IMR-90 (cell line): ENCODE measurements at regions not wholly inside any gene's neighbourhood (a gene's known extent, or its start where the extent isn't known, plus 50 kb on each side); places are given as distances from the start of the nearest gene placed in this dataset.

Experiments
- ATAC-seq: fragments of 200-7000 bp; cut with Tn5 transposase; 2 replicates; pipeline ENCODE4 v1.9.1; 2020; ENCODE audit warnings: low read depth, mild to moderate bottlenecking, moderate library complexity
- BruUV-seq: library from RNA; stranded (reverse); fragments of 400-500 nt; replicated peaks from 2 replicates; lab custom pipeline; 2021; lab: Mats Ljungman, UMichigan
- CTCF ChIA-PET: fragments of 300-600 bp; formaldehyde crosslinking; extraction: SDS; loops from one replicate; lab custom pipeline; 2021; ENCODE audit warnings: antibody characterized with exemption; lab: Yijun Ruan, JAX
- POLR2A ChIA-PET: fragments of 300-600 bp; sonication (Branson Sonifier 250); formaldehyde crosslinking; loops from one replicate; lab custom pipeline; 2022; ENCODE audit warnings: antibody characterized with exemption; ENCODE audit not compliant: unreplicated experiment; lab: Charles Lee
- DNase-seq: peaks from one replicate; pipeline ENCODE4 v3.0.0; 2013
- H2AFZ ChIP-seq: replicated peaks from 2 replicates; pipeline ENCODE3; 2013; ENCODE audit warnings: low read length, mild to moderate bottlenecking; ENCODE audit not compliant: poor library complexity
- H2AK5ac ChIP-seq: 2 replicates; pipeline ENCODE4 v1.6.1; 2013; ENCODE audit warnings: low read depth, low read length, inconsistent platforms
- H2AK9ac ChIP-seq: replicated peaks from 2 replicates; pipeline ENCODE3; 2013; ENCODE audit warnings: mild to moderate bottlenecking, low read depth, low read length, moderate library complexity; ENCODE audit not compliant: poor library complexity
- H2BK120ac ChIP-seq: 2 replicates; pipeline ENCODE4 v1.6.1; 2013; ENCODE audit warnings: low read depth, low read length, inconsistent platforms
- H2BK15ac ChIP-seq: 3 replicates; pipeline ENCODE4 v1.6.1; 2013; ENCODE audit warnings: low read depth, low read length, inconsistent platforms
- H2BK20ac ChIP-seq: 2 replicates; pipeline ENCODE4 v1.6.1; 2013; ENCODE audit warnings: low read depth, mild to moderate bottlenecking, inconsistent platforms, low read length, moderate library complexity
- H2BK5ac ChIP-seq: 2 replicates; pipeline ENCODE4 v1.6.1; 2013; ENCODE audit warnings: mild to moderate bottlenecking, low read depth, low read length, inconsistent platforms; ENCODE audit not compliant: poor library complexity, severe bottlenecking
- H3K14ac ChIP-seq: replicated peaks from 2 replicates; pipeline ENCODE4 v1.6.1; 2013; ENCODE audit warnings: low read depth, low read length, inconsistent platforms
- H3K18ac ChIP-seq: 2 replicates; pipeline ENCODE4 v1.6.1; 2013; ENCODE audit warnings: low read depth, low read length, control low read depth
- H3K23ac ChIP-seq: 2 replicates; pipeline ENCODE4 v1.6.1; 2013; ENCODE audit warnings: low read depth, low read length, inconsistent platforms
- H3K27ac ChIP-seq: 2 replicates; pipeline ENCODE4 v1.5.1; 2013; ENCODE audit warnings: mild to moderate bottlenecking, control low read depth, low read length; ENCODE audit not compliant: insufficient read depth
- H3K27me3 ChIP-seq: 2 replicates; pipeline ENCODE4 v1.6.1; 2013; ENCODE audit warnings: low read length; ENCODE audit not compliant: control insufficient read depth, insufficient read depth
- H3K36me3 ChIP-seq: 2 replicates; pipeline ENCODE4 v1.6.1; 2013; ENCODE audit warnings: low read length, mixed read lengths; ENCODE audit not compliant: control insufficient read depth, insufficient read depth
- H3K4ac ChIP-seq: 2 replicates; pipeline ENCODE4 v1.6.1; 2013; ENCODE audit warnings: low read depth, low read length, inconsistent platforms
- H3K4me1 ChIP-seq: 2 replicates; pipeline ENCODE4 v1.6.1; 2013; ENCODE audit warnings: low read length, mixed read lengths; ENCODE audit not compliant: control insufficient read depth, insufficient read depth
- H3K4me2 ChIP-seq: 2 replicates; pipeline ENCODE4 v1.6.1; 2013; ENCODE audit warnings: low read depth, mild to moderate bottlenecking, control low read depth, low read length, moderate library complexity
- H3K4me3 ChIP-seq: 2 replicates; pipeline ENCODE4 v1.5.1; 2013; ENCODE audit warnings: low read depth, mild to moderate bottlenecking, control low read depth, low read length, moderate library complexity; ENCODE audit not compliant: insufficient read depth
- H3K56ac ChIP-seq: 2 replicates; pipeline ENCODE4 v1.6.1; 2013; ENCODE audit warnings: low read length, inconsistent platforms; ENCODE audit not compliant: insufficient read depth; ENCODE audit errors: extremely low read depth
- H3K79me1 ChIP-seq, 2 experiments: 2 replicates each; pipeline ENCODE4 v1.6.1; 2013; ENCODE audit warnings: low read length in 2 of 2, inconsistent platforms in 1 of 2, low read depth in 1 of 2
- H3K9ac ChIP-seq: 2 replicates; pipeline ENCODE4 v1.6.1; 2013; ENCODE audit warnings: low read depth, low read length, control low read depth
- H3K9me1 ChIP-seq: 2 replicates; pipeline ENCODE4 v1.6.1; 2013; ENCODE audit warnings: low read length, inconsistent platforms; ENCODE audit not compliant: insufficient read depth
- H3K9me3 ChIP-seq: 2 replicates; pipeline ENCODE4 v1.6.1; 2013; ENCODE audit warnings: low read length; ENCODE audit not compliant: control insufficient read depth, insufficient read depth
- H4K20me1 ChIP-seq: 2 replicates; pipeline ENCODE4 v1.6.1; 2013; ENCODE audit warnings: low read length, inconsistent platforms; ENCODE audit not compliant: insufficient read depth
- H4K5ac ChIP-seq: 2 replicates; pipeline ENCODE4 v1.6.1; 2013; ENCODE audit warnings: mild to moderate bottlenecking, low read depth, low read length, control low read depth
- H4K8ac ChIP-seq, 2 experiments: 2 replicates each; pipeline ENCODE4 v1.6.1; 2013; ENCODE audit warnings: low read depth in 2 of 2, low read length in 2 of 2, control low read depth in 1 of 2, inconsistent platforms in 1 of 2
- H4K91ac ChIP-seq: 2 replicates; pipeline ENCODE4 v1.6.1; 2013; ENCODE audit warnings: low read depth, low read length, inconsistent platforms; ENCODE audit not compliant: insufficient read depth
- BHLHE40 ChIP-seq: fragments of 150-350 bp; IDR thresholded peaks from 2 replicates; pipeline ENCODE4 v1.6.1; 2016; ENCODE audit warnings: mild to moderate bottlenecking, low read depth, low read length
- FOS ChIP-seq: fragments of 150-350 bp; IDR thresholded peaks from 2 replicates; pipeline ENCODE4 v1.6.1; 2016; ENCODE audit warnings: low read depth, low read length
- MAZ ChIP-seq: IDR thresholded peaks from 2 replicates; pipeline ENCODE4 v1.6.1; 2012; ENCODE audit warnings: low read depth, mild to moderate bottlenecking, low read length, improper control_type of control experiment, moderate library complexity, borderline replicate concordance
- MXI1 ChIP-seq: IDR thresholded peaks from 2 replicates; pipeline ENCODE4 v1.6.1; 2012; ENCODE audit warnings: low read depth, mild to moderate bottlenecking, low read length, moderate library complexity, borderline replicate concordance
- NFE2L2 ChIP-seq: fragments of 150-350 bp; IDR thresholded peaks from 2 replicates; pipeline ENCODE4 v1.6.1; 2016; ENCODE audit warnings: low read depth, mild to moderate bottlenecking, low read length
- RAD21 ChIP-seq: IDR thresholded peaks from 2 replicates; pipeline ENCODE4 v1.6.1; 2012; ENCODE audit warnings: low read length, improper control_type of control experiment
- WGBS, 2 experiments: methylation state at CpG; one replicate each; pipeline versions ENCODE4 v1.1.5 to v1.1.7; 2013; ENCODE audit warnings: missing lambda C conversion rate in 2 of 2; ENCODE audit not compliant: insufficient read length in 1 of 2; ENCODE audit errors: extremely low coverage in 2 of 2; 5-methylcytosine and 5-hydroxymethylcytosine counted together
- dilution Hi-C: fragments of 300-500 bp; cut with HindIII; formaldehyde crosslinking; loops from one replicate; pipeline ENCODE4 v1.14.3; 2018; ENCODE audit warnings: low sequenced_read_pairs; ENCODE audit not compliant: unreplicated experiment
- in situ Hi-C: fragments of 300-500 bp; cut with MboI; formaldehyde crosslinking; loops from 3 replicates; pipeline ENCODE4 v1.14.3; 2019; ENCODE audit warnings: low sequenced_read_pairs, inconsistent platforms, mixed read lengths
- intact Hi-C: fragments of 100-400 bp; cut with micrococcal nuclease; formaldehyde crosslinking; loops from 2 replicates; pipeline ENCODE4 v1.10.0; 2022
- TF ChIP-seq, protein P1 (sequence below): fragments of 150-350 bp; IDR thresholded peaks from 2 replicates; pipeline ENCODE4 v1.6.1; 2016; ENCODE audit warnings: low read depth, mild to moderate bottlenecking, low read length, moderate library complexity, borderline replicate concordance
- TF ChIP-seq, protein P2 (sequence below): conservative IDR thresholded peaks from 2 replicates; pipeline ENCODE4 v1.5.1; 2012; ENCODE audit warnings: mild to moderate bottlenecking, low read depth, low read length, improper control_type of control experiment

GRCh38 chr14:106508216-106508615 is 981.8 kb downstream of the TMEM121 start:
- Histone ChIP-seq H3K36me3 (no peaks in the 10 kb centered on the region), H3K56ac (no peak overlapping the region), H2AK5ac (no peak overlapping the region), H2BK5ac (no peak overlapping the region), H2BK120ac (no peak overlapping the region), H3K27me3 (no peaks in the 10 kb centered on the region), H3K4me3 (no peak overlapping the region), H3K4me1 (no peaks in the 10 kb centered on the region), H3K9ac (no peak overlapping the region), H4K5ac (no peak overlapping the region), H3K79me1 (no peaks in the 10 kb centered on the region), H3K27ac (no peak overlapping the region), H3K23ac (no peak overlapping the region), H3K9me3 (peaks cover 28% of the 10 kb centered on the region), H2AFZ (no peak overlapping the region), H4K20me1 (no peaks in the 10 kb centered on the region), H2BK20ac (no peak overlapping the region), H3K18ac (no peak overlapping the region), H3K4me2 (no peak overlapping the region), H4K91ac (no peak overlapping the region), H3K9me1 (no peaks in the 10 kb centered on the region), H2BK15ac (no peak overlapping the region), H4K8ac (no peak overlapping the region), H3K14ac (no peak overlapping the region), H2AK9ac (no peak overlapping the region), H3K4ac (no peak overlapping the region)
- DNase-seq (no peak), ATAC-seq (no peak)
- dilution Hi-C loops = no loop called here
- intact Hi-C loops = no loop called here
- TF ChIP-seq MXI1 (no peak), MAZ (no peak), NFE2L2 (no peak), BHLHE40 (no peak), FOS (no peak), RAD21 (no peak)
- TF ChIP-seq, protein P1, sequence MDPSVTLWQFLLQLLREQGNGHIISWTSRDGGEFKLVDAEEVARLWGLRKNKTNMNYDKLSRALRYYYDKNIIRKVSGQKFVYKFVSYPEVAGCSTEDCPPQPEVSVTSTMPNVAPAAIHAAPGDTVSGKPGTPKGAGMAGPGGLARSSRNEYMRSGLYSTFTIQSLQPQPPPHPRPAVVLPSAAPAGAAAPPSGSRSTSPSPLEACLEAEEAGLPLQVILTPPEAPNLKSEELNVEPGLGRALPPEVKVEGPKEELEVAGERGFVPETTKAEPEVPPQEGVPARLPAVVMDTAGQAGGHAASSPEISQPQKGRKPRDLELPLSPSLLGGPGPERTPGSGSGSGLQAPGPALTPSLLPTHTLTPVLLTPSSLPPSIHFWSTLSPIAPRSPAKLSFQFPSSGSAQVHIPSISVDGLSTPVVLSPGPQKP = no peak
- TF ChIP-seq, protein P2, sequence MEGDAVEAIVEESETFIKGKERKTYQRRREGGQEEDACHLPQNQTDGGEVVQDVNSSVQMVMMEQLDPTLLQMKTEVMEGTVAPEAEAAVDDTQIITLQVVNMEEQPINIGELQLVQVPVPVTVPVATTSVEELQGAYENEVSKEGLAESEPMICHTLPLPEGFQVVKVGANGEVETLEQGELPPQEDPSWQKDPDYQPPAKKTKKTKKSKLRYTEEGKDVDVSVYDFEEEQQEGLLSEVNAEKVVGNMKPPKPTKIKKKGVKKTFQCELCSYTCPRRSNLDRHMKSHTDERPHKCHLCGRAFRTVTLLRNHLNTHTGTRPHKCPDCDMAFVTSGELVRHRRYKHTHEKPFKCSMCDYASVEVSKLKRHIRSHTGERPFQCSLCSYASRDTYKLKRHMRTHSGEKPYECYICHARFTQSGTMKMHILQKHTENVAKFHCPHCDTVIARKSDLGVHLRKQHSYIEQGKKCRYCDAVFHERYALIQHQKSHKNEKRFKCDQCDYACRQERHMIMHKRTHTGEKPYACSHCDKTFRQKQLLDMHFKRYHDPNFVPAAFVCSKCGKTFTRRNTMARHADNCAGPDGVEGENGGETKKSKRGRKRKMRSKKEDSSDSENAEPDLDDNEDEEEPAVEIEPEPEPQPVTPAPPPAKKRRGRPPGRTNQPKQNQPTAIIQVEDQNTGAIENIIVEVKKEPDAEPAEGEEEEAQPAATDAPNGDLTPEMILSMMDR = no peak
- ChIA-PET CTCF (no interaction called here), POLR2A (no interaction called here)
- in situ Hi-C loops = no loop called here
- 26% methylated on average over 3 of the region's 3 CpGs; no CpG with 5 or more reads in 1 of the 2 experiments for WGBS, 2 experiments
- BruUV-seq = no TSS peak
